NCI-H1105 (cell line): ENCODE measurements at regions not wholly inside any gene's neighbourhood (a gene's known extent, or its start where the extent isn't known, plus 50 kb on each side); places are given as distances from the start of the nearest gene placed in this dataset.
A peak's percentile ranks its signal among the peaks of the same experiment; 100 is the strongest.
"Not testable (repeated sequence)": the region's sequence is repeated elsewhere in the genome, so short reads cannot be mapped to it uniquely, and the experiment has no call there.

Source experiments
- DNase-seq: peaks from one replicate; lab custom pipeline; 2025; lab: John Stamatoyannopoulos, UW

DNA sequence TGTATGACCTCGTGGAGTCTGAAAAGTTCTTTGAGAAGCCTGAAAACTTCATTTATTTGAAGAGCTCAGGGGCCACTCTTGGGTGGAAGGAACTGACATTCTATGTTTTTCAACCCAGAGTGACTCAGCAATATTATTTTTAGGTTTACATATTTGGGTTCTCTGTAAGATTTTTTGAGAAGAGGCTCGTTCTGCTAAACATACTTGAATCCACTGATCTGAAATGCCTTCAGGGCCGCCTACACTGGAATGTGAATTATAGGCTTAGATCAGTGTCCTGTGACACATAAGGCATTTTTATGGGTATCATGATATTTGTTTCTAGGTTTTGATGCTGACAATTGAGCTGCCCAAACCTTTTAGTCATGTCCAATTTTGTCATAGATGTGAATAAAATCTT is 86.2 kb downstream of the PSAT1 start:
- DNase-seq = no peak

DNA sequence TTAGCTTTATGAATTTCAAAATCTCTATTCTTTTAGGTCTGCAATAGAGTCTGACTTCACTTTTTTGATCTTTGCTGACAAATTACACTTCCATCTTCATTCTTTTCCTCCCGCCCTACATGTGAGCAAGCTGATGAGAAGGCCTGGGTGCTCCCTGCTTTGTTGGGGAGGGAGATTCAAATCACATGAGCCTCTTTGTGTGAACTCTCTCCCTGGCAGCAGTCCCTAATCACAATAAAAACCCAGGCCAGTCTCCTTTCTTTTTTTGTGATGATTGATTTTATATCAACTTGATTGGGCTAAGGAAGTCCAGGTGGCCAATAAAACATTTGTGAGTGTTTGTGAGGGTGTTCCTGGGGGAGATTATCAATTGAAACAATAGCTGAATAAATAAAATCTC is 89.4 kb downstream of the PSAT1 start:
- no peak for DNase-seq

DNA sequence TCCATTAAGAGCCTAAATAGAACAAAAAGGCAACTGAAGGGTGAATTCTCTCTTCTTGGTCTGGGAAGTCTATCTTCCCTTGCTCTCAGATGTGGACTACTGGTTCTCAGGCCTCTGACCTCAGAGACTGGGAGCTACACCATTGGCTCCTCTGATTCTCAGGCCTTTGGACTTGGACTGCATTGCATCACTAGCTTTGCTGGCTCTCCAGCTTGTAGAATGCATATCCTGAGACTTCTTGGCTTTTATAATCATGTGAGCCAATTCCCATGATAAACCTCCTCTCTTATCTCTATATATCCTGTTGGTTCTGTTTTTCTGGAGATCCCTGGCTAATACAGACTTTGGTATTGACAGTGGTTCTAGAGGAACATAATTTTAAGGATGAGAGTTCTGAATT is 89.8 kb downstream of the PSAT1 start:
- no peak for DNase-seq

DNA sequence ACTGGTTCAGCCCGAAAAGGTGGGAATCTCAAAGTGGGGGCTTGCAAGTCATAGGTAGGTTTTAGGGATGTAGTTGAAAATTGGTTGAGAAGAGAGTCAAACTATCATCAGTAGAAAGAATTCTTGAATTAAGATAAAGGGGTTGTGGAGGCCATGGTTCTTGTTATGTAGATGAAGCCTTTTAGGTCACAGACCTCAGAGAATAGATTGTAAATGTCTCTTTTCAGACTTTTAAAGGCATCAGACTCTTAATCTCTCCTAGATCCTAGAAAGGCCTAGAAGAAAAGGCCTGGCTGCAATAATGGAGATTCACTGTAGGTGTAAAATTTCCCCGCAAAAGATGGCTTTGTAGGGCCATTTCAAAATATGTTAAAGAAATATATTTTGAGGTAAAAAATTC is 96.4 kb downstream of the PSAT1 start:
- no peak for DNase-seq

DNA sequence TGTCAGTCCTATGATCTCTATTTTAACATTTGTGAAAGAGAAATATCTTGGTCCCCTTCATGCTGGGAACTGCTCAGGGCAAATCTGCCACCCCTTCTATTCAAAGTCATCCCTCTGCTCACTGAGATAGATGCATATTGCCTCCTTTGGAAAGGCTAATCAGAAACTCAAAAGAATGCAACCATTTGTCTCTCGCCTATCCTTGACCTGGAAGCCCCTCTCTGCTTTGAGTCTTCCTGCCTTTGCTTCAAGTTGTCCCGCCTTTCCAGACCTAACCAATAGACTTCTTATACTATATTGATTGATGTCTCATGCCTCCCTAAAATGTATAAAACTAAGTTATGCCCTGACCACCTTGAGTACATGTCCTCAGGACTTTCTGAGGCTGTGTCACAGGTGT is 97.0 kb downstream of the PSAT1 start:
- DNase-seq = no peak

DNA sequence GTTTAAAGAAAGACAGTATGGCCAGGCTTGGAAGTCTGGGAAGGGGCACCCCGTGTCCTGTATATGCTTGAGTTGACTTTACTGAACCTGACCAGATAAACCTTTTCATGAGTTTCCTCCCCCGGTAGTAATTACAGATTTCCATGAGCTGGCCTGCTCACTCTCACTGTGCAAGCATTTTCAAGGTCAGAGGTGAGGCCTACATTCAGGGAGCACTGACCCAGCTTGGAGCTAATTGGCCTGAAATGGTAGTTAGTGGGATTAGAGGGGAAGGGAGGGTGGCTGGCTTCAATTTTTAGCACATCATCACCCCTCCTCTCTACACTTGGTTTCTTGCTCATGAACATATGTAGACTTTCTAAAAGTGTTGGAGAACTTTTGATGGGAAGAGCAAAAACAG is 99.2 kb downstream of the PSAT1 start:
- DNase-seq = no peak

DNA sequence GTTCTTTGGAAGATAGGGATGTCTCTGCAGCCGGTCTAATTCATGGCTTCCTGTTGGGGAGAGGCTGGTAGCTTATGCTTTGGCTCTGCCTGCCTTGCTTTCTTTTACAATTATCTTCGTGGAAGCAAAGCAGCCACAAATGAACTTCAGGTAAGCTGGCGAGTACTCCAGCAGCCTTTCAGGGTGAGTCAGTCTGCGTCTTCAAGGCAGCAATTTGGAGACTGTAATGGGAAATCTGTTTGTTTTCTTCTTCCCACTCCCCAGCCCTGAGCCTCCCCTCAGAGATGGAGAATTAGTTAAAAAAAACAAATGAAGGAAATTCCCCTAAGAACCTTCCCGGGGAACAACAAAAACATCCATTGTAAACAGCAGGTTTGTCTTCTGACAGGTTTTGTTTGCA is 100.1 kb downstream of the PSAT1 start:
- DNase-seq = no peak

DNA sequence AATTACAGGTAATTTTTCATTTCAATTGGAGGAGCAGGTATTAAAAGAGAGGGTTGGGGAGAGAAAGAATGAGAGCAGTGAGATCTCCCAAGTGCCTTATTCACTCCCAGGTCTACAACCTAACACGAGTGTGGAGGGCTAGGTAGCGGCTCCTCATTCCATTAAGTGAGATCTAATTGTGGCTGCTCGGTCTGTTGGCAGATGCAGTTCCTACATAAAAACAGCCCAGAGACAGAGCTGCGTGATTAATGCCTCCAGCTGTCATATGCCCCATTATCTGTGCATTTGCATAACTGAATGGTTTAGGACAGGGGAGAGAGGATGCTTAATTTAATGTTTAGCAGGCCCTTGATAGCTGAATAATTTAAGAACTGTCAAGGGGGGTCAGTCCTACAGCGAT is 100.5 kb downstream of the PSAT1 start:
- peak; percentile 78 for DNase-seq

DNA sequence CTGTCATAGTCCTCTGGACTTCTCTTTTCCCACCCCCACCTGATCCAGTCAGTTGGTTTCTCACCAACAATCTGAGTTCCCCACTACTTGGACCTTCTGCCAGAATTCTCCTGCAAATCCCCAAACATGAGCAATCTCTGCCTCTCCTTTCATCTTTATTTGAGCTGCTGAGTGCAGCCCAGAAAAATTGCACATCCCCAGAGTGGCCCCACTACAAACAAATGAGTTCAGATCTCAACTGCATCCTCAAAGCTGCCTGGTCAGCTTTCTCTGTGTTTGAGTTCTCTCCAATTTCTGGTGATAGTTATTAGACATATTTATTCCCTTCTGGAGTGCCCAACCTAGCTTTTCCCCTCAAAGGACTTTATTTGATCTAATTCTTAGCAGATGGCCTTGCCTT is 102.2 kb downstream of the PSAT1 start:
- no peak for DNase-seq

DNA sequence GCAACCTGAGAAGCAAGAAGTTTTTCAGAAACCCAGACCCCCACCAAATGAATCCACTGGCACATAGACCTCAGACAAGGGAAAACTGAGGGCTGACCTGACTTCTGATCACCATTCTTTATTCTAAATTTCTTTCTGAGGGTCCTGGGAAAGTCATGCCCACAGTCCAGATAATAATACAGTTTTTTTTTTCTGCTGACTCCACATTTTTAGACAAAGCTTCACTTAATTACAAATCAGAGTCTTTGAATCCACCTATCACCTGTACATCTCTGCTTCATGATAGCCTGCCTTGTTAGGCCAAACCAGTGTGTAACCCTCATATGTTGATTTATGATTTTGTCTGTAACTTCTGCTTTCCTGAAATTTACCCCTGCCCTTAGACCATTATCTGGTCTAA is 103.6 kb downstream of the PSAT1 start:
- DNase-seq = no peak

DNA sequence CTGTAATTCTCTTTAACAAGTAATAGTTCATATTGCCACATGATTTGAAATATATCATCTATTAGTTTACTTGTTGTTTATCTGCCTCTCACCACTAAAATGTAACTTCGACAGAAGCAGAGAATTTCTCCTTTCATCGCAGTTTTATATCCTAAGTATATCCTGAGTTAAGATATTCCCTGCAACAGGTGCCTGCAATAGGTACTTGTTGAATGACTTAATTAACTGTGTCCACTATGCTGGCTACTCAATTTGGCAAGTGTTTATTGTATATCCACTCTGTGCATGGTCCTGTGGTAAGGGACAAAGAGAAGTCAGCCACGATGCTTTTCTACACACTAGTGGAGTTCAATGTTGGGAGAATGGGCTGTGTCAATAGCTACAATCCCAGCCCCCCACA is 108.5 kb downstream of the PSAT1 start:
- DNase-seq = no peak

DNA sequence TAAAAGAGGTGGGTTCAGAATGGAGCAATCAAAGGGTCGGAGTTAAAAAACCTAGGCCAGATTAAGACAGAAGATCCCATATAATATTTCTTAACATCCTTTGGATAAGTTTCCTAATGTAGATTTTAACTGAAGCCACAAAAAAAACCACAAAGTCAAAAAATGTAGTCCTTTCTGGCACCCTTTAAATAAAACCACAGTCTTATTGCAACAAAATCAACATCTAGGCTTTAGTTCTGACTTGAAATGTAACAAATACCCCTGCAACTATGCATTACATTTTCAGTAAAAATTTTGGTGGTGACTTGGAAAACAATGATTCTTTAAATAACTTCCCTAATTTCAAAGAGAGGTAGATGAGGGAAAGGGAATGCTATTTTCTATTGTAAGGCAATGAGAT is 109.2 kb downstream of the PSAT1 start:
- no peak for DNase-seq

DNA sequence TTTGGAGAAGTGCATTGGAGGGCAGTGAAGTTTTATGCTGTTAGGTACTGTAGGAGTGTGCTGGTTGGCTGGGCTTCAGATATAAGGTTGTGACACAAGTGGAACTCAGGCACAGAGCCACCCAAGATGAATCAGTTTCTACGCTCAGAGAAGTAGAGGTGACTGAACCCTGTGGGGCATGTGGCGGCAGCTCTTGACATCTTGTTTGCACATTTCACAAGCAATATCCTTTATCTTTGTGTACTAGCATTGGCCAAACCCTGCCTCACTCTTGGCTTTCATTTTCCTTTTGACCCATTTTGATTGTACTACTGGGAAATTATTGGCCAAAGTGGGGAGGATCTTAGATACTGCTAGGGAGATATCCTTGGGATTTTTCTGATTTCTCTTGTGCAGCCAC is 110.0 kb downstream of the PSAT1 start:
- no peak for DNase-seq

DNA sequence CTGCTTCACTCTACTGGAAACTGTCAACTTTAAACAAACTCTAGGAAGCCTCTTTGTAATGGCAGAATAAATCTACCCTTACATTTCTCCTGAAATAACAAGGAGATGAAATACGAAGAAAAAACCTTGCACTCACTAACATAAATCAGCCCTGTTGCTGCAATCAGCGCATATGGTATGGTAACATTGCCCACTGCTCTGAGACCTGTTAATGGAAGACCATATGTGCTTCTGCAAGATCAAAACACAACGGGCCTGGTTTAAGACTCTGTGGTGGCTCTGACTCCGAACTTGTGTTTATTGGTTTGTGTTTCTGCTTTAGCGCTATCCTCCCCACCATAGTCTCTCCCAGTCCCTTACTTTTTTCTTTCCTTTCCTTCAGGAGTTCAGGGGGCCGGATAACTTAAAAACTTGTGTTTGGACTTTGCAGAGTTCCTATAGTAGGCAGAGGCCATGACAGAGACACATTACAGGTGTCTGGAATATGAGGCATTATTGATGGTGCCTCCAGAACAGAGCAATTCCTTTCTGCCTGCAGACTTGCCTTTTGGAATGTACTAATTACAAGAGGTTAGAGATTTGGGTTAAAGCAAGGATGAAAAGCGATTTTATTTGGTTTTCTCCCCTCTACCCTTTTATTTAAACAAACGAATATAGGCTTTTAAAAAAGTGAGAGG is 110.8 kb downstream of the PSAT1 start:
- DNase-seq = no peak

DNA sequence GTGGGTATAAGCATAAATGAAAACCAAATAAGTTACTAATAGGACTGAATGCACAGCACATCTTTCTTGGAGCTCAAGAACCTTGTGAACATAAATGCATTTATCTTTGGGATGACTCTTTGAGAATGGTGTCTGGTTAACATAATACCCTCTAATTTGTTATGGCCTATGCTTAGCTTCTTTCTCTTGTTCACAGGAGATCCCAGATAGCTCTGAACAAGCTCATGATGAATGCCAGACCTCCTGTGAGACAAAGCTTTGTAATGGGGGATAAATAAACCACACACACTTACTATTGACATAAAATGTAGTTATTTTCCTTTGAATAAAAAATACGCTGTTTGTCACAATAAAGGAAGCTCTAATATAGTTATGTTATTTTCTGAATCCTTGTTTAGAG is 111.5 kb downstream of the PSAT1 start:
- no peak for DNase-seq

DNA sequence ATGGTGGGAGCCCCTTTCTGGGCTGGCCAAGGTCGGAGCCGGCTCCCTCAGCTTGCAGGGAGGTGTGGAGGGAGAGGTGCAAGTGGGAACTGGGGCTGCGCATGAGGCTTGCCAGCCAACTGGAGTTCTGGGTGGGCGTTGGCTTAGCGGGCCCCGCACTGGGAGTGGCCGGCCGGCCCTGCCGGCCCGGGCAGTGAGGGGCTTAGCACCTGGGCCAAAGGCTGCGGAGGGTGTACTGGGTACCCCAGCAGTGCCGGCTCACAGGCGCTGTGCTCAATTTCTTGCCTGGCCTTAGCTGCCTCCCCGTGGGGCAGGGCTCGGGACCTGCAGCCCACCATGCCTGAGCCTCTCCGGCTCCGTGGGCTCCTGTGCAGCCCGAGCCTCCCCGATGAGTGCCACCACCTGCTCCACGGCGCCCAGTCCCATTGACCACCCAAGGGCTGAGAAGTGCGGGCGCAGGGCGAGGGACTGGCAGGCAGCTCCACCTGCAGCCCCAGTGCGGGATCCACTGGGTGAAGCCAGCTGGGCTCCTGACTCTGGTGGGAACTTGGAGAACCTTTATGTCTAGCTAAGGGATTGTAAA is 113.1 kb downstream of the PSAT1 start:
- not testable (repeated sequence) for DNase-seq

DNA sequence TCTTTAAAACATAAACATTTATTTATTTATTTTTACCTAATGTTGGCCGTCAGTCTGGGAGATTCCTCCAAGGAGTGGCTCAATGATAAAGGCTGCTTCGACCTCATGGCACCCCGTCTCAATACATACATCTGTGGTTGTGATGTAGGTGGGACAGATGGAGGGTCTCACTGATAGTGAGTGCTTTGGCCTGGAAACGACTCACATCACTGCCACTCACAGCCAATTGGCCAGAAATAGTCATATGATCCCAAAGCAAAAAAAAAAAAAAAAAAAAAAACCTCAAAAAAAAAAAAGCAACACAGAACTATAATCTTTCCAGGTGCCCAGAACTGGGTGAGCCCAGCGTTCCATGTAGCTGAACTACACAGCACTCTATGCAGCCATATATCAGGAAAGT is 125.4 kb downstream of the PSAT1 start:
- no peak for DNase-seq

DNA sequence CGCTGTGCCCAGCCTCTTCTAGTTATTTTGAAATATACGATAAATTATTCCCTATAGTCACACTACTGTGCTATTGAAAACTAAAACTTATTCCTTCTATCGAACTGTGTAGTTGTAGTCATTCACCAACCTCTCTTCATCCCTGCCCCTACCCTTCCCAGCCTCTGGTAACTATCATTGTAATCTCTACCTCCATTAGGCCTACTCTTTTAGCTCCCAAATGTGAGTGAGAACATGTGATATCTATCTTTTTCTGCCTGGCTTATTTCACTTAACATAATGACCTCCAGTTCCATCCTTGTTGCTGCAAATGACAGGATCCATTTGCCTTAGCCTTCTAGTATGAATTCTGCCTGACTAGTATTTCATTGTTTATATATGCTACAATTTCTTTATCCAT is 127.4 kb downstream of the PSAT1 start:
- DNase-seq = no peak

DNA sequence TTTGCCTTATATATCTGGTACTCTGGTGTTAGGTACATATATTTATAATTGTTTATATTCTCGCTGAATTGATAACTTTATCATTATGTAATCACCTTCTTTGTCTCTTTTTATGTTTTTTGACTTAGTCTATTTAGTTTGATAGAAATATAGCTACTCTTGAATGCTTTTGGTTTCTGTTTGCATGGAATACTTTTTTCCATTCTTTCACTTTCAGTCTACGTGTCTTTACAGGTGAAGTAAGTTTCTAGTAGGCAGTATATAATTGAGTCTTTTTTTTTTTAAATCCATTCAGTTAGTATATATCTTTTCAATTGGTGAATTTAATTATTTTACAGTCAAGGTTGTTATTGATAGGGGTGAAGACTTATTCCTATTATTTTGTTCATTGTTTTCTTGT is 131.7 kb downstream of the PSAT1 start:
- DNase-seq = no peak

DNA sequence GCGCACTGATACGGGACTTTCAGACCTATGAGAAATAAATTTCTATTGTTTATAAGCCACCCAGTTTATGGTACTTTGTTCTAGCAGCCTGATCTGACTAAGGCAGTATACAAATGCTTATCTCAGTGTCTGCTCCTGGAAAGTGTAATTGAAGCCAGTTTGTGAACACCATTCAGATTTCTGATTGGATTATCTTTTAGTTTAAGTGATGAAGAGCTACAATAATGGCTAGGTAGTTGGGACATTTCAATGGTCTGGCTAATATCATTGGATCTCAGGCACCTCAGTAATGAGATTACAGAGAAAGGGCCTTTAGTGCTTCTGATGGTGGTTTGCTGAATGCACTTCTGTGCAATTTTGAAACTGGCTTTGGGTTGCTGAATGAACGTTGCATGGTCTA is 133.5 kb downstream of the PSAT1 start:
- no peak for DNase-seq

DNA sequence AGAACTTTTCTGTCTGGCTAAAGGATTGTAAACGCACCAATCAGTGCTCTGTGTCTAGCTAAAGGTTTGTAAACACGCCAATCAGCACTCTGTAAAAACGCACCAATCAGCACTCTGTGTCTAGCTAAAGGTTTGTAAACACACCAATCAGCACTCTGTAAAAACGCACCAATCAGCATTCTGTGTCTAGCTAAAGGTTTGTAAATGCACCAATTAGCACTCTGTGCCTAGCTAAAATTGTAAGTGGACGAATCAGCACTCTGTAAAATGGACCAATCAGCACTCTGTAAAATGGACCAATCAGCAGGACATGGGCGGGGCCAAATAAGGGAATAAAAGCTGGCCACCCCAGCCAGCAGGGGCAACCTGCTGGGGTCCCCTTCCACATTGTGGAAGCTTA is 134.1 kb downstream of the PSAT1 start:
- not testable (repeated sequence) for DNase-seq

DNA sequence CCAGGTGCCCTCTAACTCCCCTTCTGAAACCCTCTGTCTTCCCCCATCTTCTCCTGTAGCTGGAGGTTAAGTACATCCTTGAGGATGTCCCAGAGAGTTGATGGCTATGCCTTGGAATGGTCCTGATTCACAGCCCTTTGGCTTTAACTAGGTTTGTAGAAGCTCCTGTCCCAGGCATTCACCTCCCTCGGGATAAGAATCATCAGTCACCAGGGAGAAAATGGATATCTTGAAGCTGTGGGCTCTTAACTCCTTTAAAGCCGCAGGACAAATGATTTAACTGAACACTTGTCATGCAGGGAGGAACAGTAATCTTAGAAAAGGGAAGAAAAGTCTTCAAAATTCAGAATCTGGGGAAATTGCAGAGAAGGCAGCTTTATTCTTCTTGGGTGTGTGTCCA is 139.9 kb downstream of the PSAT1 start:
- DNase-seq = no peak

DNA sequence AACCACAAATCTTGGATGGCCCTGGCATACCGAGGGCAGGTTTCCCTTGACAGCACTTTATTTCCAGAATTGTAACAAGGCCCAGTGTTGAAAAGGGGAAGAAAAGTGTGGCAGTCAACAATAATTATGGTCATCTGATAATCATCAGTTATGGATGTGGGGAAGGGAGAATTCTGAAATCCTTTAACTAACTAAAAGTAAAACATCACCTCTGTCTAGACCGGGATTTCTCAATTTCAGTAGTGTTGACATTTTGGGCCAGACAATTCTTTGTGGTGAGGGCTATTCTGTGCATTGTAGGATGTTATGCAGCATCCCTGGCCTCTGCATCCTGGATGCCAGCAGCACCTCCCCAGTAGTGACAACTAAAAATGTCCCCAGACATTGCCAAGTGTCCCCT is 140.4 kb downstream of the PSAT1 start:
- no peak for DNase-seq

DNA sequence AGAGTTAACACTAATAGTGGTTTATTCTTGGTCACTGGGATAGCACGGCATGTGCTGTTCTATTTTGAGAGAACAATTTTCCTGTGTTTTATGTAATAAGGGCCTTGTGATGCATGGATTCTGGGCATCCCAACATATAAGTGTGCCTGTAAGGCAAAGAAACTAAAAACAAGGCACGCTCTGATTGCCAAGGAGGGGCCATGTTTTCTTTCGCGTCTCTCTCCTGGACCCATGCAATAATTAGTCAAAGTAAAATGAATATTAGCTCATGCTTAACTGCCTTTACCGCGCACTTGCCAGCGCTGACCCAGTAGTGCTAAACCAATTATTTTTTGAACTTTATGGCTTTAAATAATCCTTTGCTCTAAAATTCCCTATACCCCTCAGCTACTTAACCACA is 140.9 kb downstream of the PSAT1 start:
- no peak for DNase-seq
